SJSA1 (cell line): ENCODE measurements at regions not wholly inside any gene's neighbourhood (a gene's known extent, or its start where the extent isn't known, plus 50 kb on each side); places are given as distances from the start of the nearest gene placed in this dataset.
"Not testable (repeated sequence)": the region's sequence is repeated elsewhere in the genome, so short reads cannot be mapped to it uniquely, and the experiment has no call there.

ENCODE experiments used
- DNase-seq, 2 experiments: peaks; one replicate each; pipeline ENCODE4 v3.0.0-alpha.2; 2015 to 2020; ENCODE audit warnings: low spot score in 2 of 2, low read depth in 1 of 2
- H3K27ac ChIP-seq: fragments of 250-450 bp; sonication (Bioruptor Pico); 2 replicates; pipeline ENCODE4 v1.5.1; 2020; ENCODE audit warnings: mild to moderate bottlenecking, moderate library complexity
- H3K27me3 ChIP-seq: fragments of 250-450 bp; sonication (Bioruptor Pico); replicated peaks from 2 replicates; pipeline ENCODE4 v1.5.1; 2020; ENCODE audit warnings: mild to moderate bottlenecking, moderate library complexity
- H3K36me3 ChIP-seq: fragments of 250-450 bp; sonication (Bioruptor Pico); 2 replicates; pipeline ENCODE4 v1.5.1; 2020; ENCODE audit warnings: mild to moderate bottlenecking
- H3K4me1 ChIP-seq: fragments of 250-450 bp; sonication (Bioruptor Pico); replicated peaks from 2 replicates; pipeline ENCODE4 v1.6.1; 2021; ENCODE audit warnings: mild to moderate bottlenecking
- H3K4me3 ChIP-seq: fragments of 250-450 bp; sonication (Bioruptor Pico); 2 replicates; pipeline ENCODE4 v1.5.1; 2020; ENCODE audit warnings: mild to moderate bottlenecking
- H3K9me3 ChIP-seq: fragments of 250-450 bp; sonication (Bioruptor Pico); replicated peaks from 2 replicates; pipeline ENCODE4 v1.5.1; 2020; ENCODE audit warnings: mild to moderate bottlenecking

- no peaks in the 10 kb centered on the region for H3K4me1 ChIP-seq
- H3K9me3 ChIP-seq, result no peaks in the 10 kb centered on the region
- no peak overlapping the region for H3K27ac ChIP-seq
- H3K36me3 ChIP-seq, result no peaks in the 10 kb centered on the region
- no peaks in the 10 kb centered on the region for H3K27me3 ChIP-seq
- no peak overlapping the region for H3K4me3 ChIP-seq
- DNase-seq, result no peak
Measured at GRCh38 chrX:25442499-25442898, 426.7 kb upstream of the ARX start.

- Histone ChIP-seq H3K36me3 (no peaks in the 10 kb centered on the region), H3K27ac (no peak overlapping the region), H3K9me3 (no peaks in the 10 kb centered on the region), H3K4me1 (no peaks in the 10 kb centered on the region), H3K27me3 (no peaks in the 10 kb centered on the region), H3K4me3 (no peak overlapping the region)
- DNase-seq, result no peak
Measured at GRCh38 chrX:25433307-25433706, 417.5 kb upstream of the ARX start.

- Histone ChIP-seq H3K27me3 (no peaks in the 10 kb centered on the region), H3K9me3 (no peaks in the 10 kb centered on the region), H3K36me3 (no peaks in the 10 kb centered on the region), H3K4me3 (no peak overlapping the region), H3K4me1 (no peaks in the 10 kb centered on the region), H3K27ac (no peak overlapping the region)
- no peak for DNase-seq
Measured at GRCh38 chrX:25432396-25432795, 416.6 kb upstream of the ARX start.

- no peaks in the 10 kb centered on the region for H3K4me1 ChIP-seq
- H3K4me3 ChIP-seq, result no peak overlapping the region
Measured at GRCh38 chrX:25427873-25428555, 412.2 kb upstream of the ARX start.

GRCh38 chrX:25404163-25404562, 388.4 kb upstream of the ARX start:
- H3K27ac ChIP-seq, H3K27me3 ChIP-seq, H3K36me3 ChIP-seq, H3K4me1 ChIP-seq, DNase-seq, H3K9me3 ChIP-seq, H3K4me3 ChIP-seq: not testable (repeated sequence)

More at GRCh38 chrX:25427873-25428555, 412.2 kb upstream of the ARX start:
- Histone ChIP-seq H3K27me3 (no peaks in the 10 kb centered on the region), H3K9me3 (no peaks in the 10 kb centered on the region), H3K27ac (no peak overlapping the region), H3K36me3 (no peaks in the 10 kb centered on the region)
- no peak for DNase-seq

GRCh38 chrX:25389266-25389665, 373.5 kb upstream of the ARX start:
- H3K27ac ChIP-seq, result no peak overlapping the region
- no peak for DNase-seq
- no peaks in the 10 kb centered on the region for H3K27me3 ChIP-seq
- no peaks in the 10 kb centered on the region for H3K4me1 ChIP-seq
- no peaks in the 10 kb centered on the region for H3K9me3 ChIP-seq
- no peaks in the 10 kb centered on the region for H3K36me3 ChIP-seq
- no peak overlapping the region for H3K4me3 ChIP-seq

- H3K9me3 ChIP-seq, result no peaks in the 10 kb centered on the region
Measured at GRCh38 chrX:25383196-25383595, 367.4 kb upstream of the ARX start.

GRCh38 chrX:25356456-25356855, 340.7 kb upstream of the ARX start:
- Histone ChIP-seq H3K36me3 (no peaks in the 10 kb centered on the region), H3K9me3 (no peaks in the 10 kb centered on the region), H3K27me3 (no peaks in the 10 kb centered on the region), H3K4me3 (no peak overlapping the region), H3K27ac (no peak overlapping the region), H3K4me1 (no peaks in the 10 kb centered on the region)
- DNase-seq, result no peak

More at GRCh38 chrX:25383196-25383595, 367.4 kb upstream of the ARX start:
- Histone ChIP-seq H3K36me3 (no peaks in the 10 kb centered on the region), H3K27ac (no peak overlapping the region), H3K27me3 (no peaks in the 10 kb centered on the region), H3K4me3 (no peak overlapping the region), H3K4me1 (no peaks in the 10 kb centered on the region)
- no peak for DNase-seq

GRCh38 chrX:25344161-25344936, 328.6 kb upstream of the ARX start:
- no peak overlapping the region for H3K4me3 ChIP-seq
- H3K9me3 ChIP-seq, result no peaks in the 10 kb centered on the region
- no peak for DNase-seq
- H3K27ac ChIP-seq, result no peak overlapping the region
- no peaks in the 10 kb centered on the region for H3K27me3 ChIP-seq
- no peaks in the 10 kb centered on the region for H3K4me1 ChIP-seq
- H3K36me3 ChIP-seq, result no peaks in the 10 kb centered on the region

- Histone ChIP-seq H3K27ac (no peak overlapping the region), H3K4me3 (no peak overlapping the region), H3K27me3 (no peaks in the 10 kb centered on the region), H3K9me3 (no peaks in the 10 kb centered on the region), H3K36me3 (no peaks in the 10 kb centered on the region), H3K4me1 (no peaks in the 10 kb centered on the region)
- DNase-seq, result no peak
Measured at GRCh38 chrX:25343060-25343459, 327.3 kb upstream of the ARX start.

- Histone ChIP-seq H3K9me3 (no peaks in the 10 kb centered on the region), H3K36me3 (no peaks in the 10 kb centered on the region), H3K4me1 (no peaks in the 10 kb centered on the region), H3K27ac (no peak overlapping the region), H3K27me3 (no peaks in the 10 kb centered on the region), H3K4me3 (no peak overlapping the region)
- DNase-seq, result no peak
Measured at GRCh38 chrX:25337841-25338240, 322.1 kb upstream of the ARX start.

- no peak overlapping the region for H3K27ac ChIP-seq
- no peak overlapping the region for H3K4me3 ChIP-seq
- no peaks in the 10 kb centered on the region for H3K36me3 ChIP-seq
- no peaks in the 10 kb centered on the region for H3K4me1 ChIP-seq
- no peaks in the 10 kb centered on the region for H3K27me3 ChIP-seq
- no peaks in the 10 kb centered on the region for H3K9me3 ChIP-seq
- DNase-seq, result no peak
Measured at GRCh38 chrX:25300994-25301393, 285.2 kb upstream of the ARX start.

GRCh38 chrX:25296850-25297249, 281.1 kb upstream of the ARX start:
- Histone ChIP-seq H3K36me3 (no peaks in the 10 kb centered on the region), H3K27me3 (no peaks in the 10 kb centered on the region), H3K4me3 (no peak overlapping the region), H3K9me3 (no peaks in the 10 kb centered on the region), H3K27ac (no peak overlapping the region), H3K4me1 (no peaks in the 10 kb centered on the region)
- DNase-seq, result no peak

- no peaks in the 10 kb centered on the region for H3K36me3 ChIP-seq
- DNase-seq, result no peak
- H3K4me3 ChIP-seq, result no peak overlapping the region
- H3K9me3 ChIP-seq, result no peaks in the 10 kb centered on the region
- H3K4me1 ChIP-seq, result no peaks in the 10 kb centered on the region
- H3K27me3 ChIP-seq, result no peaks in the 10 kb centered on the region
- H3K27ac ChIP-seq, result no peak overlapping the region
Measured at GRCh38 chrX:25295466-25295865, 279.7 kb upstream of the ARX start.
